ENCODE measurements at regions not wholly inside any gene's neighbourhood (a gene's known extent, or its start where the extent isn't known, plus 50 kb on each side); places are given as distances from the start of the nearest gene placed in this dataset.

- H3K4me3 ChIP-seq (ENCODE audit: low read depth, low read length) = no peak overlapping the region
- TF ChIP-seq CTCF (IDR thresholded peaks at IDR 0.05; ENCODE audit: low read depth, low read length) = no peak
These were observed 192.8 kb upstream of the SALL3 start for GRCh38 chr18:78786776-78787175.

- no peak overlapping the region for H3K4me3 ChIP-seq (ENCODE audit: low read depth, low read length)
- TF ChIP-seq CTCF (IDR thresholded peaks at IDR 0.05; ENCODE audit: low read depth, low read length) = no peak
These were observed 191.9 kb upstream of the SALL3 start for GRCh38 chr18:78787751-78788150.

GRCh38 chr18:78788161-78788560 is 191.5 kb upstream of the SALL3 start:
- no peak for TF ChIP-seq CTCF (IDR thresholded peaks at IDR 0.05; ENCODE audit: low read depth, low read length)

GRCh38 chr18:78789850-78790249 is 189.8 kb upstream of the SALL3 start:
- H3K4me3 ChIP-seq (ENCODE audit: low read depth, low read length) = no peak overlapping the region
- no peak for TF ChIP-seq CTCF (IDR thresholded peaks at IDR 0.05; ENCODE audit: low read depth, low read length)

More at GRCh38 chr18:78788161-78788560, 191.5 kb upstream of the SALL3 start:
- H3K4me3 ChIP-seq (ENCODE audit: low read depth, low read length) = no peak overlapping the region

- no peak overlapping the region for H3K4me3 ChIP-seq (ENCODE audit: low read depth, low read length)
- no peak for TF ChIP-seq CTCF (IDR thresholded peaks at IDR 0.05; ENCODE audit: low read depth, low read length)
These were observed 189.1 kb upstream of the SALL3 start for GRCh38 chr18:78790511-78790910.

- H3K4me3 ChIP-seq (ENCODE audit: low read depth, low read length) = no peak overlapping the region
- TF ChIP-seq CTCF (IDR thresholded peaks at IDR 0.05; ENCODE audit: low read depth, low read length) = no peak
These were observed 188.7 kb upstream of the SALL3 start for GRCh38 chr18:78790960-78791359.

- no peak for TF ChIP-seq CTCF (IDR thresholded peaks at IDR 0.05; ENCODE audit: low read depth, low read length)
- no peak overlapping the region for H3K4me3 ChIP-seq (ENCODE audit: low read depth, low read length)
These were observed 187.5 kb upstream of the SALL3 start for GRCh38 chr18:78792094-78792493.
